ENCODE measurements at regions not wholly inside any gene's neighbourhood (a gene's known extent, or its start where the extent isn't known, plus 50 kb on each side); places are given as distances from the start of the nearest gene placed in this dataset.
"Not testable (repeated sequence)": the region's sequence is repeated elsewhere in the genome, so short reads cannot be mapped to it uniquely, and the experiment has no call there.

DNA sequence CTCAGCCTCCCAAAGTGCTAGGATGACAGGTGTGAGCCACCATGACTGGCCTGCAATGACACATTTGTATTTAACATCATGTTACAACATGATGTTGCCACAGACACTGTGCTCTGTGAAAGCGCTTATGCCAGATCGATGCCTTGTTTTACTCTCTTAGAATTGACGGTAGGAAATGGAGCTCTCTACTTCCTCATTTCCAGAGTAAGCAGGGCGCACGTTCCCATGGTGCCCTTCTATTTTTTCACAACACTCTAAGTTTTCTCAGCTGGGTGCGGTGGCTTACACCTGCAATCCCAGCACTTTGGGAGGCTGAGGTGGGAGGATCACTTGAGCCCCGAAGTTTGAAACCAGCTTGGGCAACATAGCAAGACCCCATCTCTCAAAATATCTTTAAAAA, 60.7 kb upstream of the DHRSX start:
- DNase-seq, result no peak

DNA sequence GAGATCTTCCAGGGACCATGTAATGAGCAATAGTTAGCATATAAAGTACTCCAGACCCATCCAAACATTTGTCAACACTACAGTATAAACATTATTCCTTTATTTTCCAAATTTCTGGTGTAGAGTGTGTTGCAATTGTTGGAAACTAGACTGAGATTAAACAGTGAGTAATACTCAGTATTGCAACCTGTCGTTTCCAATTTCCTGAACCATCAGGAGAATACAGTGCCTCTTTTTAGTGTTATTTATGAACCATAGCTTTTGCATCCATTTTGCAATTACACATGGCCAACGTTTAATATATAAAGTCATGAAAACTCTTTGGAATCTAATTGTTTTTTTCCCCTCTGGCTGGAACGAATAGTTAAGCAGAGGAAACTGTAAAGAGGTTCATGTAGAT, 58.3 kb upstream of the DHRSX start:
- no peak for DNase-seq

DNA sequence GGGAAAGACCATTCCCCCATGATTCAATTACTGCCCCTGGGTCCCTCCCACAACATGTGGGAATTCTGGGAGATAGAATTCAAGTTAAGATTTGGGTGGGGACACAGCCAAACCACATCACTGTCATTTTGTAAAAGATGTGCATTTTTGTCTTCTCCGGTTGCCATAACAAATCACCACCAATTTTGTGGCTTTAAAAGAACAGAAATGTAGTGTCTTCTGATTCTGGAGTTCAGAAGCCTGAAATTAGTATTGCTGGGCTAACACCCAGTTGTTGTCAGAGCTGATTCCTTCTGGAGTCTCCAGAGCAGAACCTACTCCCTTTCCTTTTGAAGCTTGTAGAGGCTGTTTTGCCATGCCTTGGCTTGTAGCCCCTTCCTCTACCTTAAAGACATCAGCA, 54.1 kb upstream of the DHRSX start:
- DNase-seq, result no peak

DNA sequence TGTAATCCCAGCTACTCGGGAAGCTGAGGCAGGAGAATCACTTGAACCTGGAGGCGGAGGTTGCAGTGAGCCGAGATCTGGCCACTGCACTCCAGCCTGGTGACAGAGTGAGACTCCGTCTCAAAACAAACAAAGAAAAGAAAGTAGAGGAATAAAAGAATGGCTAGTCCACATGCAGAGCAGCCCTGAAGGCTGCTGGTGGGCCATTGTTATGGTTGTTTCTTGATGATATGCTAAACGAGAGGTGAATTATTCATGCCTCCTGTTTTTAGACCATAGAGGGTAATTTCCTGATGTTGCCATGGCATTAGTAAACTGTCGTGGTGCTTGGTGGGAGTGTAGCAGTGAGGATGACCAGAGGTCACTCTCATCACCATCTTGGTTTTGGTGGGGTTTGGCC, 53.3 kb upstream of the DHRSX start:
- DNase-seq, result not testable (repeated sequence)

DNA sequence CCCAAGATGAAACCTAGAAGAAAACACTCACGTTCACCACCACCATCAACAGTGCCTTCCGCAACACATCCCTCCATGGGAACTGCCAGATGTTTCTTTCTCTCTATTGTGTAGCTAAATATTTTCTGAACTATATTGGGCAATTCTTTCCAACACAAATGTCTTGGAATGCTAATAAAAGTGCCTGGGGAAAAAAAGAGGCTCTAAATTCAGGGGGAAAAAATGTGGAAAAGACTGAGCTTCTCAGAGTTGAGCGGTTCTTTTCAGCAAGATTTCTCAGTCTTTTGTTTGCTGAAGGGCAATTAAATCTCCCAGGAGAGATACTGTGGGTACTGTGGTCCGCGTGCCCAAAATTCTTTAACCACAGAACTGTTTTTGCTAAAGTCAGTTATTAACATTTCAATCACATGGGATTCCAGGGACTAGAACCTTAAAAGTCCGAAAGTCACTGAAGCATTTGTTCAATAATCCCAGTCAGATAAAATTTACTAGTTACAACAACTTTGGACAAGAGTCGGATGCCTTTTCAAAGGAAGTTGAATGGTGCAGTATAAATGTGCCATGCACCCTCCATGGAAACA, 51.9 kb upstream of the DHRSX start:
- DNase-seq, result peak; percentile 96

DNA sequence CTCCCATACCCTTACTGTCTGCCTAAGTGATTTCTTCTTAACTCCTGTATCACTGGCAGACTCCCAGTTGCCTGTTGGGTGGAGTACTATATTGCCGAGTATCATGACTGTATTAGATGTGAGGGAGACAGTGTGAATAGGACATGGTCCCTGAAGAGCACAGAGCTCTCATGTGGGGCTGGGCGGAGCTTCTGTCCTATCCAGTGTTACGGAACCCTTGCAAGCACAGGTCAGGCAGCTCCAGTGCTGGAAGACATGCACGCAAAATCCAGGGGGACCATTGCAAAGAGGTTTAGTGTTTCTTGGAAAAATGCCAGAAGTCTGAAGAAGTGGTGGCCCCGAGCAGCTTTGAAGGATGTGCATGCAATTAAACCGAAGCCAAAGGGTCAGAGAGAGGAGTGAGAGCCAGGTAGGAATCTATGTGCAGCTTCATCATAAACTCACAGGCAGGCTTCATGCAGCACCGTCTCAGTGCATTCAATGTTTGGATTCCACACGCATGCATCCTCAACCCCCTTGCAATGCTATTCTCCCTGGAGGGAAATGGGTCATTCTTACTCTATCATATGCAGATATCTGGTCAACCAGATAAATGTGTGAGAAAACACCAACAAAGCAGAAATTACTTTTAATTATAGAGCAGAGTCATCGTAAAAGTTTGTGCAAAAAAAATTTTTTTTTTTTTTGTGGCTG, 49.7 kb upstream of the DHRSX start:
- peak; percentile 30 for DNase-seq
